H1 (cell line): ENCODE measurements at regions not wholly inside any gene's neighbourhood (a gene's known extent, or its start where the extent isn't known, plus 50 kb on each side); places are given as distances from the start of the nearest gene placed in this dataset.

ENCODE experiments used
- CTCF ChIA-PET: fragments of 300-600 bp; sonication (Branson Sonifier 250); formaldehyde crosslinking; loops from one replicate; lab custom pipeline; 2021; ENCODE audit not compliant: partially characterized antibody; lab: Charles Lee
- POLR2A ChIA-PET: fragments of 300-600 bp; sonication (Branson Sonifier 250); formaldehyde crosslinking; loops from one replicate; lab custom pipeline; 2021; ENCODE audit warnings: inconsistent platforms; ENCODE audit not compliant: partially characterized antibody; lab: Charles Lee
- DNase-seq, 2 experiments: peaks; one replicate each; pipeline versions ENCODE4 v3.0.0 to v3.0.0-alpha.2; 2010 to 2022; ENCODE audit warnings: low spot score in 2 of 2, low read depth in 1 of 2, mixed read lengths in 1 of 2
- FAIRE-seq: peaks from 2 replicates; lab custom pipeline; 2011; peaks lifted over from hg19 to GRCh38; lab: Jason Lieb, UNC
- H2AFZ ChIP-seq: 2 replicates; pipeline ENCODE4 v1.8.1; 2012; ENCODE audit warnings: low read length, inconsistent platforms
- H2AK5ac ChIP-seq: 2 replicates; pipeline ENCODE4 v1.6.1; 2013; ENCODE audit warnings: low read depth, low read length
- H2BK120ac ChIP-seq: replicated peaks from 2 replicates; pipeline ENCODE3; 2013; ENCODE audit warnings: low read depth, low read length, inconsistent platforms
- H2BK12ac ChIP-seq: 2 replicates; pipeline ENCODE4 v1.6.1; 2013; ENCODE audit warnings: low read depth, low read length
- H2BK15ac ChIP-seq: 2 replicates; pipeline ENCODE4 v1.6.1; 2013; ENCODE audit warnings: low read length
- H2BK20ac ChIP-seq: 2 replicates; pipeline ENCODE4 v1.6.1; 2013; ENCODE audit warnings: low read length
- H2BK5ac ChIP-seq: 2 replicates; pipeline ENCODE4 v1.6.1; 2013; ENCODE audit warnings: low read depth, low read length
- H3K14ac ChIP-seq: 2 replicates; pipeline ENCODE4 v1.6.1; 2013; ENCODE audit warnings: inconsistent platforms; ENCODE audit not compliant: insufficient read length
- H3K18ac ChIP-seq: 2 replicates; pipeline ENCODE4 v1.6.1; 2013; ENCODE audit warnings: low read length; ENCODE audit errors: extremely low read depth
- H3K23ac ChIP-seq: 2 replicates; pipeline ENCODE4 v1.6.1; 2013; ENCODE audit warnings: inconsistent platforms; ENCODE audit not compliant: insufficient read length
- H3K23me2 ChIP-seq: 2 replicates; pipeline ENCODE4 v1.6.1; 2013; ENCODE audit warnings: low read depth, low read length
- H3K27ac ChIP-seq: 2 replicates; pipeline ENCODE4 v1.6.1; 2011; ENCODE audit warnings: low read depth, low read length, inconsistent platforms
- H3K27me3 ChIP-seq, 4 experiments: replicated peaks in 1 of 4; 1 replicate in 1 of 4; 2 replicates in 3 of 4; pipeline versions ENCODE4 v1.6.1 to v1.8.1; 2011 to 2013; ENCODE audit warnings: low read length in 3 of 4, mild to moderate bottlenecking in 3 of 4, inconsistent platforms in 2 of 4, mixed read lengths in 2 of 4, moderate library complexity in 1 of 4; ENCODE audit not compliant: control insufficient read depth in 3 of 4, insufficient read depth in 3 of 4; ENCODE audit errors: extremely low read depth in 1 of 4
- H3K36me3 ChIP-seq, 4 experiments: 2 replicates each; pipeline versions ENCODE4 v1.6.1 to v1.8.1; 2011 to 2013; ENCODE audit warnings: mild to moderate bottlenecking in 4 of 4, low read length in 3 of 4, moderate library complexity in 2 of 4, control low read depth in 1 of 4, inconsistent platforms in 1 of 4; ENCODE audit not compliant: insufficient read depth in 4 of 4, control insufficient read depth in 2 of 4
- H3K4ac ChIP-seq: replicated peaks from 2 replicates; pipeline ENCODE3; 2013; ENCODE audit warnings: low read length, low read depth, mixed read lengths, inconsistent platforms; ENCODE audit not compliant: insufficient read length
- H3K4me1 ChIP-seq, 4 experiments: replicated peaks in 1 of 4; 1 replicate in 1 of 4; 2 replicates in 3 of 4; pipeline versions ENCODE4 v1.6.1 to v1.8.1; 2011 to 2013; ENCODE audit warnings: low read length in 3 of 4, inconsistent platforms in 2 of 4, mixed read lengths in 1 of 4; ENCODE audit not compliant: insufficient read depth in 4 of 4, control insufficient read depth in 3 of 4
- H3K4me2 ChIP-seq, 2 experiments: 2 replicates each; pipeline versions ENCODE4 v1.6.1 to v1.8.1; 2011 to 2013; ENCODE audit warnings: low read depth in 2 of 2, low read length in 2 of 2, control low read depth in 1 of 2, inconsistent platforms in 1 of 2, mild to moderate bottlenecking in 1 of 2; ENCODE audit not compliant: insufficient read depth in 1 of 2
- H3K4me3 ChIP-seq, 4 experiments: fragments of 200-600, 300-600 bp in 1 of 4; sonication (generic), shearing (Covaris generic), sonication (Bioruptor Twin) in 1 of 4; 2 replicates each; pipeline versions ENCODE4 v1.5.1 to v1.8.1; 2011 to 2016; ENCODE audit warnings: low read length in 4 of 4, low read depth in 3 of 4, control low read depth in 2 of 4, inconsistent platforms in 2 of 4, mild to moderate bottlenecking in 2 of 4, mixed read lengths in 1 of 4, moderate library complexity in 1 of 4; ENCODE audit not compliant: insufficient read depth in 2 of 4; ENCODE audit errors: extremely low read depth in 1 of 4
- H3K56ac ChIP-seq: replicated peaks from 2 replicates; pipeline ENCODE3; 2013; ENCODE audit warnings: low read depth, mild to moderate bottlenecking, mixed read lengths, low read length, inconsistent platforms; ENCODE audit not compliant: insufficient read length
- H3K79me1 ChIP-seq: 2 replicates; pipeline ENCODE4 v1.6.1; 2013; ENCODE audit warnings: low read depth, low read length, control low read depth
- H3K79me2 ChIP-seq, 2 experiments: 2 replicates each; pipeline versions ENCODE4 v1.6.1 to v1.8.1; 2012 to 2013; ENCODE audit warnings: low read length in 2 of 2, mild to moderate bottlenecking in 2 of 2, inconsistent platforms in 1 of 2; ENCODE audit not compliant: insufficient read depth in 2 of 2, control insufficient read depth in 1 of 2
- H3K9ac ChIP-seq, 4 experiments: replicated peaks in 1 of 4; 1 replicate in 1 of 4; 2 replicates in 3 of 4; pipeline versions ENCODE4 v1.6.1 to v1.8.1; 2011 to 2013; ENCODE audit warnings: low read depth in 3 of 4, low read length in 3 of 4, control low read depth in 2 of 4, mild to moderate bottlenecking in 2 of 4, moderate library complexity in 2 of 4, inconsistent platforms in 1 of 4; ENCODE audit errors: extremely low read depth in 1 of 4
- H3K9me3 ChIP-seq, 2 experiments: 2 replicates each; pipeline versions ENCODE4 v1.6.1 to v1.8.1; 2012 to 2013; ENCODE audit warnings: mild to moderate bottlenecking in 2 of 2, moderate library complexity in 2 of 2, control low read depth in 1 of 2, inconsistent platforms in 1 of 2, low read depth in 1 of 2, low read length in 1 of 2, mixed read lengths in 1 of 2; ENCODE audit not compliant: insufficient read depth in 2 of 2
- H4K20me1 ChIP-seq, 2 experiments: replicated peaks in 1 of 2; 2 replicates each; pipeline versions ENCODE3 to v1.8.1; 2011 to 2013; ENCODE audit warnings: inconsistent platforms in 2 of 2, low read length in 2 of 2, mild to moderate bottlenecking in 1 of 2; ENCODE audit not compliant: insufficient read depth in 2 of 2, control insufficient read depth in 1 of 2
- H4K5ac ChIP-seq: 2 replicates; pipeline ENCODE4 v1.6.1; 2013; ENCODE audit warnings: low read length, low read depth, mixed read lengths, inconsistent platforms; ENCODE audit not compliant: insufficient read length
- H4K8ac ChIP-seq: 2 replicates; pipeline ENCODE4 v1.8.0; 2013; ENCODE audit warnings: mild to moderate bottlenecking, moderate library complexity, low read length, inconsistent platforms; ENCODE audit not compliant: insufficient read depth; ENCODE audit errors: extremely low read depth
- H4K91ac ChIP-seq: replicated peaks from 2 replicates; pipeline ENCODE3; 2013; ENCODE audit warnings: low read length, mixed read lengths, inconsistent platforms; ENCODE audit not compliant: insufficient read length
- WGBS, 2 experiments: shearing (Covaris generic) in 1 of 2; methylation state at CpG; one replicate each; pipeline versions ENCODE4 v1.1.6 to v1.1.7; 2013 to 2015; ENCODE audit warnings: low lambda C conversion rate in 2 of 2, mixed read lengths in 2 of 2, inconsistent platforms in 1 of 2, low coverage in 1 of 2, missing lambda C conversion rate in 1 of 2; ENCODE audit not compliant: insufficient replicate concordance in 2 of 2, insufficient coverage in 1 of 2, insufficient read length in 1 of 2; ENCODE audit errors: extremely low coverage in 1 of 2, missing lambda C conversion rate in 1 of 2; 5-methylcytosine and 5-hydroxymethylcytosine counted together

DNA sequence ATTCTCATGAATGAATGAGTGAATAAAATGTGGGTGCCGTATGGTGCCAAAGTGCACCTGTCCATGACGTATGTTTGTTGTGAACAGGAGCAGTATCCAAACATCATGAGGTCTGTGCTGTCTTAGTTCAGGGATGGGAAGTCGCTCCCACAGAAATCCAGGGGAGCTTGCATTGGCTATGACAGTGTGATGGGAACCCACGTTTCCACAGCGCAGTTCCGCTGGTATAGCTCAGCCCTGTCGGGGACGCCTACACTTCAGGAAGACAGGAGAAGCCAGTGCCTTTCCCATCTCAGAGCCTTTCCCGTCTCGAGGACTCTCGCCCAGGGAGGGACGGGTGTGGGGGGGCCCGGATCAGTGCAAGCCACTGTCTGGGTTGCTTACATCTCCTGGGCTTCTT lies 69.8 kb downstream of the DACT2 start:
- H2BK20ac ChIP-seq = no peak overlapping the region

More for the DNA sequence above, 69.8 kb downstream of the DACT2 start:
- H3K4me3 ChIP-seq = no peak overlapping the region
- H2AK5ac ChIP-seq = no peak overlapping the region
- FAIRE-seq = no peak
- ChIA-PET CTCF (interaction anchor here (1.3 to 1.7 kb wide), 2 partner anchors 9 to 20 kb away, joined by 3 to 8 read pairs; no protein-coding TSS in a partner anchor), POLR2A (interaction anchor here (1.4 kb wide), 1 partner anchor 63 kb away, joined by 3 read pairs; no protein-coding TSS in a partner anchor)
- no peak overlapping the region for H3K18ac ChIP-seq
- no peak overlapping the region for H2BK5ac ChIP-seq
- no peak overlapping the region for H3K23ac ChIP-seq
- H3K4me1 ChIP-seq = peaks cover 0 to 5% (median 1%) of the 10 kb centered on the region in 4 experiments; a peak in 2 of 7 replicates
- H2AFZ ChIP-seq = no peak overlapping the region
- H3K27ac ChIP-seq = no peak overlapping the region
- no peak overlapping the region for H2BK12ac ChIP-seq
- no peak overlapping the region for H4K5ac ChIP-seq
- no peaks in the 10 kb centered on the region for H3K79me1 ChIP-seq
- H3K4me2 ChIP-seq = no peak overlapping the region
- H3K36me3 ChIP-seq = no peaks in the 10 kb centered on the region
- no peaks in the 10 kb centered on the region for H3K27me3 ChIP-seq
- H2BK120ac ChIP-seq = no peak overlapping the region
- H4K8ac ChIP-seq = no peak overlapping the region
- no peak for DNase-seq
- H4K20me1 ChIP-seq = peaks cover 0 to 2% of the 10 kb centered on the region in 2 experiments
- no peaks in the 10 kb centered on the region for H3K9me3 ChIP-seq
- no peak overlapping the region for H3K56ac ChIP-seq
- H2BK15ac ChIP-seq = no peak overlapping the region
- H4K91ac ChIP-seq = no peak overlapping the region
- 86% methylated on average over 12 of the region's 13 CpGs; no CpG with 5 or more reads in 1 of the 2 experiments for WGBS, 2 experiments
- H3K23me2 ChIP-seq = no peaks in the 10 kb centered on the region
- no peak overlapping the region for H3K14ac ChIP-seq
- H3K9ac ChIP-seq = no peak overlapping the region
- no peak overlapping the region for H3K4ac ChIP-seq
- H3K79me2 ChIP-seq = no peaks in the 10 kb centered on the region
